T-helper 2 cell treated with Interferon-gamma antibody and Interleukin-4, amounts not matched to agents 5 μg/mL and 100 μg/mL, for 36 hours (primary cell): ENCODE measurements at regions not wholly inside any gene's neighbourhood (a gene's known extent, or its start where the extent isn't known, plus 50 kb on each side); places are given as distances from the start of the nearest gene placed in this dataset.
"Not testable (repeated sequence)": the region's sequence is repeated elsewhere in the genome, so short reads cannot be mapped to it uniquely, and the experiment has no call there.

Experiments
- DNase-seq: peaks from one replicate; pipeline ENCODE4 v3.0.0; 2021; ENCODE audit warnings: low spot score
- H3K27ac Mint-ChIP-seq: one replicate; pipeline ENCODE4 v1.8.0; 2021; ENCODE audit warnings: mild to moderate bottlenecking, mixed read lengths
- H3K27me3 Mint-ChIP-seq: one replicate; pipeline ENCODE4 v1.8.0; 2021; ENCODE audit warnings: low read depth, mixed read lengths
- H3K36me3 Mint-ChIP-seq: one replicate; pipeline ENCODE4 v1.8.0; 2021; ENCODE audit warnings: low read depth, mixed read lengths
- H3K4me1 Mint-ChIP-seq: one replicate; pipeline ENCODE4 v1.8.0; 2021; ENCODE audit warnings: low read depth, mixed read lengths
- H3K4me3 Mint-ChIP-seq: one replicate; pipeline ENCODE4 v1.8.0; 2022; ENCODE audit warnings: mild to moderate bottlenecking, moderate library complexity, mixed read lengths
- H3K9me3 Mint-ChIP-seq: one replicate; pipeline ENCODE4 v1.8.0; 2021; ENCODE audit warnings: mixed read lengths

- H3K36me3 Mint-ChIP-seq, H3K27ac Mint-ChIP-seq, H3K4me3 Mint-ChIP-seq, H3K27me3 Mint-ChIP-seq, DNase-seq, H3K4me1 Mint-ChIP-seq: not testable (repeated sequence)
- peaks cover 27% of the 10 kb centered on the region for H3K9me3 Mint-ChIP-seq
Measured at GRCh38 chr2:4244422-4244821, 541.0 kb downstream of the DCDC2C start.

DNA sequence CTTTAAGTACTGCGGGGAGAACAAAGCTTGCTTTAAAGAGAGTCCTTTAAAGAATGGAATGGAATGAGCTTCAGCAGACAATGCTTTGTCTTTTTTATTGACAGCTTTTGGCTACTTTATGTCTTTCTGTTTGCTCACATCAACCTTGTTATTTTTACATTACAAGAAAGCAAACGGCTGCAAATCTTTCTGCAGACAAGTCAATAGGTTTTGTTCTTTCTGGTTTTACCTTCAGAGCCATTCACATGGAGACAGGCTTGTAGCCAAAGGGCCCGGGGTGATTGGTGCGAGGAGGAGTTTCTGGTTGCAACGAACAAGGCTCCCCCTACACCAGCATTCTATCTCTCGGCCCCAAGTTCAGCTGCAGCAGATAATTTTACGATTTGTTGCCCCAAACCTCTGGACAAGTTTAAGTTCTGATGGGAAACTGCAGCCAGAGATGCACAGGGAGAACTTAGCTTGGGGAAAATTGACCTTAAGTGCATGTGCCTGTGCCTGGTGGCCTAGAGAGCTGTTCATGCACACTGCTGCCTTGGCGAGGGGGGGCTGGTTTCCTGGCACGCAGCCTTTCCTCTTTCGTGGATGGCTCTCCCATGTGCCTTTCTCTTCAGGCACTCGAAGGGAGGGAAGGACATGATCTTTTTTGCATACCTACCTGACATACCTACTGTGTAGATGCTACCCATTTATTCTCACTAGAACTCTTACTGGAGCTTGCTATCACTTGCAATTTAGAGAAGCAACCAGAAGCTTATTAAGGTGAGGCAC lies 543.2 kb downstream of the DCDC2C start:
- Mint-ChIP-seq H3K27ac (no peak overlapping the region), H3K9me3 (peaks cover 24% of the 10 kb centered on the region), H3K4me1 (no peaks in the 10 kb centered on the region), H3K27me3 (no peaks in the 10 kb centered on the region), H3K4me3 (no peak overlapping the region), H3K36me3 (no peaks in the 10 kb centered on the region)
- DNase-seq = no peak

- Mint-ChIP-seq H3K27me3 (no peaks in the 10 kb centered on the region), H3K4me1 (no peaks in the 10 kb centered on the region), H3K27ac (no peak overlapping the region), H3K9me3 (peaks cover 25% of the 10 kb centered on the region), H3K36me3 (no peaks in the 10 kb centered on the region), H3K4me3 (no peak overlapping the region)
- no peak for DNase-seq
Measured at GRCh38 chr2:4247791-4248190, 544.4 kb downstream of the DCDC2C start.

GRCh38 chr2:4255491-4255890 lies 552.1 kb downstream of the DCDC2C start:
- Mint-ChIP-seq H3K4me1 (no peaks in the 10 kb centered on the region), H3K36me3 (no peaks in the 10 kb centered on the region), H3K27ac (no peak overlapping the region), H3K9me3 (peaks cover 14% of the 10 kb centered on the region), H3K27me3 (no peaks in the 10 kb centered on the region), H3K4me3 (no peak overlapping the region)
- no peak for DNase-seq

GRCh38 chr2:4256351-4256750 lies 553.0 kb downstream of the DCDC2C start:
- Mint-ChIP-seq H3K9me3 (peaks cover 14% of the 10 kb centered on the region), H3K27ac (no peak overlapping the region), H3K4me1 (no peaks in the 10 kb centered on the region), H3K27me3 (no peaks in the 10 kb centered on the region), H3K36me3 (no peaks in the 10 kb centered on the region), H3K4me3 (no peak overlapping the region)
- no peak for DNase-seq

- Mint-ChIP-seq H3K36me3 (no peaks in the 10 kb centered on the region), H3K4me3 (no peak overlapping the region), H3K27ac (no peak overlapping the region), H3K9me3 (peaks cover 12% of the 10 kb centered on the region), H3K27me3 (no peaks in the 10 kb centered on the region), H3K4me1 (no peaks in the 10 kb centered on the region)
- DNase-seq = no peak
Measured at GRCh38 chr2:4258563-4258962, 555.2 kb downstream of the DCDC2C start.

DNA sequence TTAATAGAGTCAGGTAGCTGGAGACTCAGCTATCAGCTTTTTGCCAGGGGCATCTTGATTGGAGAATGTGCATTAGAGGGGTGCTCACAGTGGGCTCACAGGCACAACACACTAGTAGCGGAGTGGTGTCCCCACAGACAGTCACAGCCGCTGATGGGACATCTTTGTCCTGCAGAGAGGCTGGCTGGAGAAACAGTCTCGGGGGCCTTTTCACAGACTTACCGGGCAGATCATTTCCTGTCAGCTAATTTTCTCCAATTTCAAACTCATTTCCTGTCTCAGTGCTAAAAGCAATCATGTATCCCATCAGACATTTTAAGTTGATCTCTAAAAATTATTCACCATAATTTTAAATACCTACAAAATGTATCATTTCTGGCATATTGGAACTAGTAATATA lies 562.6 kb downstream of the DCDC2C start:
- no peak overlapping the region for H3K27ac Mint-ChIP-seq
- H3K4me1 Mint-ChIP-seq = no peaks in the 10 kb centered on the region
- H3K27me3 Mint-ChIP-seq = no peaks in the 10 kb centered on the region
- peaks cover 3% of the 10 kb centered on the region for H3K9me3 Mint-ChIP-seq
- no peak overlapping the region for H3K4me3 Mint-ChIP-seq
- no peak for DNase-seq
- H3K36me3 Mint-ChIP-seq = no peaks in the 10 kb centered on the region

- Mint-ChIP-seq H3K9me3 (no peaks in the 10 kb centered on the region), H3K36me3 (no peaks in the 10 kb centered on the region), H3K4me1 (no peaks in the 10 kb centered on the region), H3K27ac (no peak overlapping the region), H3K4me3 (no peak overlapping the region), H3K27me3 (no peaks in the 10 kb centered on the region)
- no peak for DNase-seq
Measured at GRCh38 chr2:4269885-4270284, 566.5 kb downstream of the DCDC2C start.

GRCh38 chr2:4272261-4272858 lies 569.0 kb downstream of the DCDC2C start:
- Mint-ChIP-seq H3K36me3 (no peaks in the 10 kb centered on the region), H3K4me1 (no peaks in the 10 kb centered on the region), H3K27me3 (no peaks in the 10 kb centered on the region), H3K9me3 (peaks cover 6% of the 10 kb centered on the region), H3K4me3 (no peak overlapping the region), H3K27ac (no peak overlapping the region)
- DNase-seq = no peak

DNA sequence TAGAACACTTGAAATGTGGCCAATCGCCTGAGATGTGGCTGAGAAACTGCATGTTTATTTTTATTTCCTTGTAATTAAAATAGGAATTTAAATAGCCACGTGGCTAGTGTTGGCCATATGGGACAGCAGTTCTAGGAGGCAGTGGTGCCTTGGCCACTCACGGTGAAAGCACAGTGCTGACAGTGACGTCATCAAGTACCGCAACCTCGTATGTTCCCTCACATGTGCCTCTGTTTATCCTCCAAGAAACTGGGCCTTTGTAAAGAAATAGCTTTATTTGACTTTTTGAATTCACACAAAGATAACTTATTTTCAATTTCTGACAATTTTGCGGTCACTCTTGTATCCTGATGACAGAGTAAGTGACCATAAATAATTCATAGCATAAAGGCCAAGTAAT lies 575.0 kb downstream of the DCDC2C start:
- no peak for DNase-seq
- no peaks in the 10 kb centered on the region for H3K36me3 Mint-ChIP-seq
- H3K4me3 Mint-ChIP-seq = no peak overlapping the region
- no peaks in the 10 kb centered on the region for H3K4me1 Mint-ChIP-seq
- H3K9me3 Mint-ChIP-seq = peaks cover 14% of the 10 kb centered on the region
- no peak overlapping the region for H3K27ac Mint-ChIP-seq
- H3K27me3 Mint-ChIP-seq = no peaks in the 10 kb centered on the region

- Mint-ChIP-seq H3K27ac (no peak overlapping the region), H3K27me3 (no peaks in the 10 kb centered on the region), H3K4me3 (no peak overlapping the region), H3K9me3 (peaks cover 21% of the 10 kb centered on the region), H3K36me3 (no peaks in the 10 kb centered on the region), H3K4me1 (no peaks in the 10 kb centered on the region)
- DNase-seq = no peak
Measured at GRCh38 chr2:4279431-4279830, 576.1 kb downstream of the DCDC2C start.

DNA sequence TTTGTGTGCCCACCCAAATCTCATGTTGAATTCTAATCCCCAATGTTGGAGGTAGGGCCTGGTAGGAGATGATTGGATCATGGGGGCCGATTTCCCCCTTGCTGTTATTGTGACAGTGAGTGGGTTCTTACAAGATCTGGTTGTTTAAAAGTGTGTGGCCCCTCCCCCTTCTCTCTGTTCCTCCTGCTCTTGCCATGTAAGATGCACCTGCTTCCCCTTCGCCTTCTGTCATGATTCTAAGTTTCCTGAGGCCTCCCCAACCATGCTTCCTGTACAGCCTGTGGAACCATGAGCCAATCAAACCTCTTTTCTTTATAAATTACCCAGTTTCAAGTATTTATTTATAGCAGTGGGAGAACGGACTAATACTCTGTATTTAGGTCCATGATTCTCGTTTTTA lies 588.1 kb downstream of the DCDC2C start:
- H3K36me3 Mint-ChIP-seq = no peaks in the 10 kb centered on the region
- no peak overlapping the region for H3K27ac Mint-ChIP-seq
- DNase-seq = no peak
- no peak overlapping the region for H3K4me3 Mint-ChIP-seq
- H3K9me3 Mint-ChIP-seq = peaks cover 9% of the 10 kb centered on the region
- no peaks in the 10 kb centered on the region for H3K27me3 Mint-ChIP-seq
- no peaks in the 10 kb centered on the region for H3K4me1 Mint-ChIP-seq

GRCh38 chr2:4295680-4296079 lies 592.3 kb downstream of the DCDC2C start:
- Mint-ChIP-seq H3K27me3 (no peaks in the 10 kb centered on the region), H3K36me3 (no peaks in the 10 kb centered on the region), H3K9me3 (peaks cover 9% of the 10 kb centered on the region), H3K4me1 (no peaks in the 10 kb centered on the region), H3K27ac (no peak overlapping the region), H3K4me3 (no peak overlapping the region)
- DNase-seq = no peak

DNA sequence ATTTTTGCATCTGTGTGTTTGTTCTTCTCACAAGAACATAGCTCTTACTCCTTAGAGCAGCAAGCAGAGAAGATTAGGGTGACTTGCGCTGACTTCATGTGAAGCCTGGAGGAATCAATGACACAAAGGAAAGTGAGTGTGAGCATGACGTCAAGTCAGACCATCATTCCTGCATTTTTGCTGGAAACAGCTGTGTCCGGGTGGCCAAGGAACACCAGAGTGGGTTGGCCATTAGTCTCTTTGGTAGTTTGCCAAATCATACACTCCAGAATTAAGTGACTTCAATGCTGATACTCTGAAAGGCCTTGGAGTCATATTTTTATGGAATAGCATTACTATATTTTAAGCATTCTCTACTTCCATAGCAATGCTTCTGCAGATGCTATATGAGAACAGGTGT lies 597.2 kb downstream of the DCDC2C start:
- no peaks in the 10 kb centered on the region for H3K4me1 Mint-ChIP-seq
- H3K4me3 Mint-ChIP-seq = no peak overlapping the region
- H3K27me3 Mint-ChIP-seq = no peaks in the 10 kb centered on the region
- H3K9me3 Mint-ChIP-seq = peaks cover 16% of the 10 kb centered on the region
- H3K36me3 Mint-ChIP-seq = no peaks in the 10 kb centered on the region
- DNase-seq = no peak
- H3K27ac Mint-ChIP-seq = no peak overlapping the region

DNA sequence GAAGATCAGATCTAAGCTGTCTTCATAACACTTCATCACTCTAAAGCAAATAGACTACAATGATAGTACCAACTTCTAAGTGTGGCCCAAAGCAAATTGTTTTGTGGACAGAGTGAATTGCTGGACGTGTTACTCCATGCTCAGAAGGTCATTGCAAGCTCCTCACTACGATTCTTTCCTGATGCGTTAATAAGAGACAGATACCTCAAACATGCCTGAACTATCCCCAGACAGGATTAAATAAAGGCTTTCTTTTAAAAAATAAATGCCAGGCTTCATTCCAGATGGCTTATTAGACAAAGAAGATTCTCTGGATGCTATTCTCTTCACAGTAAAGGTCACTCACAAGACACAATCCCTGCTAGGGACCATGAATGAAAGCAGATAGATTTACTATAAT lies 621.2 kb downstream of the DCDC2C start:
- no peak overlapping the region for H3K4me3 Mint-ChIP-seq
- H3K9me3 Mint-ChIP-seq = peaks cover 15% of the 10 kb centered on the region
- H3K4me1 Mint-ChIP-seq = no peaks in the 10 kb centered on the region
- no peak for DNase-seq
- H3K27ac Mint-ChIP-seq = no peak overlapping the region
- H3K27me3 Mint-ChIP-seq = no peaks in the 10 kb centered on the region
- no peaks in the 10 kb centered on the region for H3K36me3 Mint-ChIP-seq
